ENCODE measurements at regions not wholly inside any gene's neighbourhood (a gene's known extent, or its start where the extent isn't known, plus 50 kb on each side); places are given as distances from the start of the nearest gene placed in this dataset.

GRCh38 chr7:131197920-131198615 is 129.6 kb upstream of the MKLN1 start:
- no peak for DNase-seq

GRCh38 chr7:131202451-131202850 is 125.2 kb upstream of the MKLN1 start:
- DNase-seq, result no peak

- no peak for DNase-seq
These were observed 124.2 kb upstream of the MKLN1 start for GRCh38 chr7:131203291-131203976.

DNA sequence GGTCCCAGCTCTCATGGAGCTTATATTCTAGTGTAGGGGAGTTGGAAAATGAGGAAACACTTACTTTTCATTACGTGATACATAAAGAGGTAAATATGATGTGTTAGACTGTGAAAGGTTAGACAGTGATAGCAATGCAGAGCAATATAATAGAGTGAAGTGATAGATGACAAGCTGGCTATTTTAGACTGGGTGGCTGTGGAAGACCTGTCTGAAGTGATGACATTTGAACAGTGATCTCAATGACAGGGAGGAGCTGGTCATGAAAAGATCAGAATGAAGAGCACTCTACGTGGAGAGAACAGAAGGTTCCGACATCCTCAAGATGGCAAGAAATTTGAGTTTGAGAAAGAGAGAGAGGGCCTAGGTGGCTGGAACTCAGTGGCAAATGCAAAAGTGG is 118.9 kb upstream of the MKLN1 start:
- no peak for DNase-seq

DNA sequence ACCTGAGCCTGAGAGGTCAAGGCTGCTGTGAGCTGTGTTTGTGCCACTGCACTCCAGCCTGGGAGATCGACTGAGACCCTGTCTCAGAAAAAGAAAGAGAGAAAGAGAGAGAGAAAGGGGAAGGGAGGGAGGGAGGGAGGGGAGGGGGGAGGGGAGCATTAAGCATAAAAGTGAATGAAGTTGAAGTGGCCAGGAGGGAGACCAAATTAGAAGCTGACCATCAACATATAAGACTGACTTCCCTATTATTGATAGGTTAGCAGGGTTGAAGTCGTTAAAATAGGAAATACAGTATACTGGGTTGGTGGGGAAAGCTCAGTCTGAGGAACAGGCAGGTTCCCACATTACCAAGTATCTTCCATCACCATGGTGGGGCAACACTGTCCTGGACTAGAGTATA is 117.1 kb upstream of the MKLN1 start:
- DNase-seq, result no peak

- no peak for DNase-seq
These were observed 116.2 kb upstream of the MKLN1 start for GRCh38 chr7:131211500-131211899.

DNA sequence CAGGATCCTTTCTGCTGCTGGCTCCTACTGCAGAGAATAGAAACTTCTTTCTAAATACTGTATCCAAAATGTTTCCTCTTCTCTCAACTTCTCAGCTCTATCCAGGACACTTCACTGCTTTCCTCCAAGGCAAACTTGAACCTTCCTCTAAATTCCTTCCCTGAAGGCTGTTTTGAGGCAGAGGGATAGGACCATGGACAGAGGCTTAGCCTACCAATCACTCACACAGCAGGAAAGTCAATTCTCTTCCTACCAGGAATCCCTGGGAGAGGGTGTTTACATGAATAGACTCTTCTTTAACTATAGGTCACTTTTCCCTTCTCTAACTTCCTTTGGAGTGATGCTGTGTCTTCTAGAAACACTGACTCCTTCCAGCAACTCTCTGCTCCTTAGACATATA is 115.6 kb upstream of the MKLN1 start:
- DNase-seq, result no peak

GRCh38 chr7:131218727-131219128 is 108.9 kb upstream of the MKLN1 start:
- no peak for DNase-seq

- no peak for DNase-seq
These were observed 108.2 kb upstream of the MKLN1 start for GRCh38 chr7:131219312-131220041.

DNA sequence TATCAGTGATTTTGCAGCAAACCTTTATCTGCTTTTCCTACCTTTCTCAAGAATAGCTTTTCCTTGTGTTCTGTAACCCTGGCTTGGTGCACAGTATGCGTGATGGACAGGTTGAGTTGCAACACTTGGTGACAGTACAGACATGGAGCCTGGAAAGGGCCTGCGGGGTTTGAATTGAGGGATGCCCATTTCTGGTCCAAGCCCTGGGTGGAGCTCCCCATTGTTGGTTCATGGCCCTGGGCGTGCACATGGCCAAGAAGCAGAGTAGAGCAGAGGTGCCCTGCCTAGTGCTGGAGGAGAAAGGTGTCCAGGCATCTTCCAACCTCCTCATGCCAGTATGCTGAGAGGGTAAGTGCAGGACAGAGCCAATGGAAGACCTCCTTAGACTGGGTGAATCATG is 106.6 kb upstream of the MKLN1 start:
- no peak for DNase-seq

- no peak for DNase-seq
These were observed 105.5 kb upstream of the MKLN1 start for GRCh38 chr7:131222171-131222570.

- no peak for DNase-seq
These were observed 104.5 kb upstream of the MKLN1 start for GRCh38 chr7:131223151-131223550.

GRCh38 chr7:131224996-131225395 is 102.7 kb upstream of the MKLN1 start:
- DNase-seq, result no peak

- no peak for DNase-seq
These were observed 101.8 kb upstream of the MKLN1 start for GRCh38 chr7:131225619-131226513.

GRCh38 chr7:131226514-131226865 is 101.2 kb upstream of the MKLN1 start:
- DNase-seq, result no peak

- peak; percentile 68 for DNase-seq
These were observed 96.1 kb upstream of the MKLN1 start for GRCh38 chr7:131231381-131232220.

GRCh38 chr7:131232768-131233167 is 94.9 kb upstream of the MKLN1 start:
- no peak for DNase-seq

DNA sequence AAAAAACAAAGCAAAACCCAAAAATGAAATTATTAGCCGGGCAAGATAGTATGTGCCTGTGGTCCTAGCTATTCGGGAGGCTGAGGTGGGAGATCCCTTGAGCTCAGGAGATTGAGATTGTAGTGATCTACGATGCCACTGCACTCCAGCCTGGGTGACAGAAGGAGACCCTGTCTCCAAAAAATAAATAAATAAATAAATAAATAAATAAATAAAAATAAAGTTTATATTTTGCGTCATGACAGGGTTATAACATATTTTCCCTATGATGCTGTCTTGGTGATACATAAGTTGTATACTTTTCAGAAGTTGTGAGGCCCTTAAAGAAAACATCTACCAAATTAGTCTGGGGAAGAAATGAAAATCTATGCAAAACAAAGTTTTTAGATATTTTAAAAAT is 94.5 kb upstream of the MKLN1 start:
- DNase-seq, result no peak

- no peak for DNase-seq
These were observed 92.8 kb upstream of the MKLN1 start for GRCh38 chr7:131234719-131235488.

GRCh38 chr7:131235489-131236317 is 92.0 kb upstream of the MKLN1 start:
- peak; percentile 88 for DNase-seq

DNA sequence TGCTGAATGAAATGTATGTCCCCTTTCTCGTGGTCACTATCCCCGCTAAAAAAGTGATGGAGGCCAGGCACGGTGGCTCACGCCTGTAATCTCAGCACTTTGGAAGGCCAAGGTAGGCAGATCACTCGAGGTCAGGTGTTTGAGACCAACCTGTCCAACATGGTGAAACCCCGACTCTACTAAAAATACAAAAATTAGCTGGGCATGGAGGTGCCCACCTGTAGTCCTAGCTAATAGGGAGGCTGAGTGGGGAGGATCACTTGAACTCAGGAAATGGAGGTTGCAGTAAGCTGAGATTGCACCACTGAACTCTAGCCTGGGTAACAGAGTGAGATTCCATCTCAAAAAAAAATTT is 91.4 kb upstream of the MKLN1 start:
- DNase-seq, result no peak
